GM10266 (cell line): ENCODE measurements at regions not wholly inside any gene's neighbourhood (a gene's known extent, or its start where the extent isn't known, plus 50 kb on each side); places are given as distances from the start of the nearest gene placed in this dataset.

ENCODE experiments used
- DNase-seq: peaks from one replicate; pipeline ENCODE4 v3.0.0; 2012; ENCODE audit errors: extremely low spot score
- CTCF ChIP-seq: IDR thresholded peaks from 2 replicates; pipeline ENCODE4 v1.5.1; 2012; ENCODE audit warnings: mild to moderate bottlenecking, low read depth; ENCODE audit not compliant: control insufficient read depth, insufficient read depth; ENCODE audit errors: missing control alignments

- DNase-seq = no peak
- TF ChIP-seq CTCF = no peak
Measured at GRCh38 chr2:88320076-88320773, 132.3 kb downstream of the FOXI3 start.

GRCh38 chr2:88318956-88319330, 133.6 kb downstream of the FOXI3 start:
- TF ChIP-seq CTCF = no peak

GRCh38 chr2:88318071-88318955, 134.2 kb downstream of the FOXI3 start:
- DNase-seq = no peak
- TF ChIP-seq CTCF = no peak

More at GRCh38 chr2:88318956-88319330, 133.6 kb downstream of the FOXI3 start:
- DNase-seq = no peak

GRCh38 chr2:88310787-88311186, 140.6 kb downstream of the THNSL2 start:
- DNase-seq = no peak
- no peak for TF ChIP-seq CTCF

- TF ChIP-seq CTCF = peak; percentile 38
- peak; percentile 26 for DNase-seq
Measured at GRCh38 chr2:88307817-88308216, 137.7 kb downstream of the THNSL2 start.

GRCh38 chr2:88303865-88304264, 133.7 kb downstream of the THNSL2 start:
- no peak for DNase-seq
- TF ChIP-seq CTCF = no peak

GRCh38 chr2:88296247-88296646, 126.1 kb downstream of the THNSL2 start:
- TF ChIP-seq CTCF = no peak
- DNase-seq = no peak
